Panc1 (cell line): ENCODE measurements at regions not wholly inside any gene's neighbourhood (a gene's known extent, or its start where the extent isn't known, plus 50 kb on each side); places are given as distances from the start of the nearest gene placed in this dataset.

Experiments used
- ATAC-seq: fragments of 200-7000 bp; cut with Tn5 transposase; 2 replicates; pipeline ENCODE4 v1.9.1; 2020; ENCODE audit warnings: mild to moderate bottlenecking, moderate library complexity
- BruUV-seq: library from RNA; stranded (reverse); fragments of 400-500 nt; replicated peaks from 2 replicates; lab custom pipeline; 2021; lab: Mats Ljungman, UMichigan
- CTCF ChIA-PET: fragments of 300-600 bp; sonication (Branson Sonifier 250); formaldehyde crosslinking; loops from one replicate; lab custom pipeline; 2022; ENCODE audit warnings: antibody characterized with exemption; lab: Charles Lee
- POLR2A ChIA-PET: fragments of 300-600 bp; sonication (Branson Sonifier 250); formaldehyde crosslinking; loops from one replicate; lab custom pipeline; 2022; ENCODE audit warnings: antibody characterized with exemption; lab: Charles Lee
- DNase-seq: peaks from one replicate; pipeline ENCODE4 v3.0.0-alpha.2; 2010; ENCODE audit warnings: low read depth, low spot score
- H3K27ac ChIP-seq: 2 replicates; pipeline ENCODE4 v1.5.1; 2011; ENCODE audit warnings: mild to moderate bottlenecking, low read length, inconsistent platforms
- H3K27me3 ChIP-seq: fragments of 200-500 bp; sonication (Bioruptor generic); 2 replicates; pipeline ENCODE4 v1.6.0; 2014; ENCODE audit warnings: low read length, inconsistent platforms; ENCODE audit not compliant: control insufficient read depth, insufficient read depth
- H3K36me3 ChIP-seq: fragments of 200-500 bp; sonication (Bioruptor generic); 2 replicates; pipeline ENCODE4 v1.5.1; 2014; ENCODE audit warnings: inconsistent platforms, mild to moderate bottlenecking, low read length, moderate library complexity; ENCODE audit not compliant: control insufficient read depth, insufficient read depth
- H3K4me1 ChIP-seq: 2 replicates; pipeline ENCODE4 v1.5.1; 2011; ENCODE audit warnings: inconsistent platforms, mild to moderate bottlenecking, low read length, moderate library complexity; ENCODE audit not compliant: control insufficient read depth, insufficient read depth
- H3K4me3 ChIP-seq, 2 experiments: 2 replicates each; pipeline ENCODE4 v1.5.1; 2011 to 2012; ENCODE audit warnings: low read depth in 2 of 2, low read length in 2 of 2, mild to moderate bottlenecking in 2 of 2, inconsistent platforms in 1 of 2, moderate library complexity in 1 of 2
- H3K9me3 ChIP-seq: fragments of 200-500 bp; sonication (Bioruptor generic); 2 replicates; pipeline ENCODE4 v1.5.1; 2014; ENCODE audit warnings: low read depth, mild to moderate bottlenecking, inconsistent platforms, low read length, moderate library complexity; ENCODE audit not compliant: control insufficient read depth, insufficient read depth
- POLR2AphosphoS5 ChIP-seq: IDR thresholded peaks from 2 replicates; pipeline ENCODE4 v1.6.1; 2012; ENCODE audit warnings: mild to moderate bottlenecking, low read depth, low read length, moderate library complexity
- SIN3A ChIP-seq: IDR thresholded peaks from 2 replicates; pipeline ENCODE4 v1.6.1; 2012; ENCODE audit warnings: low read depth, mild to moderate bottlenecking, low read length, moderate library complexity, borderline replicate concordance; ENCODE audit not compliant: insufficient read depth
- TCF7L2 ChIP-seq: IDR thresholded peaks from 2 replicates; pipeline ENCODE4 v1.6.1; 2011; ENCODE audit warnings: mild to moderate bottlenecking, low read depth, low read length, inconsistent platforms
- in situ Hi-C: cut with HindIII; loops from 2 replicates; pipeline ENCODE4 v1.10.0; 2016; ENCODE audit warnings: low sequenced_read_pairs, low pct_unique_long_range_greater_than_20kb
- intact Hi-C: fragments of 100-400 bp; cut with micrococcal nuclease; formaldehyde crosslinking; loops from one replicate; pipeline ENCODE4 v1.10.0; 2022; ENCODE audit not compliant: unreplicated experiment
- TF ChIP-seq, protein P1 (sequence below): fragments of 450-650 bp; IDR thresholded peaks from 2 replicates; pipeline ENCODE4 v1.5.1; 2017; ENCODE audit warnings: mild to moderate bottlenecking
- TF ChIP-seq, protein P2 (sequence below), 2 experiments: IDR thresholded peaks; 2 replicates each; pipeline ENCODE4 v1.6.1; 2011 to 2012; ENCODE audit warnings: low read depth in 2 of 2, control low read depth in 1 of 2, low read length in 1 of 2, mild to moderate bottlenecking in 1 of 2, moderate library complexity in 1 of 2; ENCODE audit not compliant: insufficient read depth in 1 of 2

DNA sequence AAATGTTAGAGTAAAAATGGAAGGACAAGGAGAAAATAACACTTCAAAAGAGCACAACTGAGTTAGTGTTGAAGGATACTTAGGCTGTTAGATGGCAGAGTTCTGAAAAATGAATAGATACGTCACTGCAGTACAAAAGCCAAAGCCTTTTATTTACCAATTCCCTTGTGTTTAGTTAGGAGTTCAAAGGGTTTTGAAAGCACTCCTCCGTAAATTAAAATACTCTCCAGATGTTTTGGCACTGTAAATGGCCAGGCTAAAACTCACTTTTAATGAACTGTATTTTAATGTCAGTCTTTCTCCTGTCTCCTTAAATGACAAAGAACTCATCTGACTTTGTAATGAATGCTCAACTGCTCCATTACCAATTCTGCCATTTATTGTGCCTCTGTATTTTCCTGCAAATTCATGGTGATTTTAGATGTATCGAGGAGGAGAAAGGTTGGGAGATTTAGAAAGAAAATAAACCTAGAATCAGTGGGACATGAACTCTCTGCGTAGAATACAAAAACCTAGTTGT, 1727.2 kb downstream of the MAT2B start:
- in situ Hi-C loops, result no loop called here
- no TSS peak for BruUV-seq
- no peak for ATAC-seq
- ChIA-PET CTCF (no interaction called here), POLR2A (no interaction called here)
- no peak for DNase-seq
- H3K36me3 ChIP-seq, result no peaks in the 10 kb centered on the region
- H3K4me1 ChIP-seq, result no peaks in the 10 kb centered on the region
- H3K4me3 ChIP-seq, result no peak overlapping the region
- TF ChIP-seq TCF7L2, result no peak
- TF ChIP-seq SIN3A, result no peak
- H3K9me3 ChIP-seq, result no peaks in the 10 kb centered on the region
- H3K27ac ChIP-seq, result no peak overlapping the region
- H3K27me3 ChIP-seq, result no peaks in the 10 kb centered on the region
- intact Hi-C loops, result no loop called here

GRCh38 chr5:165241811-165242210, 1736.4 kb downstream of the MAT2B start:
- Histone ChIP-seq H3K36me3 (no peaks in the 10 kb centered on the region), H3K27me3 (no peaks in the 10 kb centered on the region), H3K4me3 (no peak overlapping the region), H3K4me1 (no peaks in the 10 kb centered on the region), H3K27ac (no peak overlapping the region), H3K9me3 (no peaks in the 10 kb centered on the region)
- in situ Hi-C loops, result no loop called here
- ChIA-PET POLR2A (no interaction called here), CTCF (no interaction called here)
- BruUV-seq, result no TSS peak
- intact Hi-C loops, result no loop called here
- DNase-seq (no peak), ATAC-seq (no peak)
- TF ChIP-seq, protein P1, sequence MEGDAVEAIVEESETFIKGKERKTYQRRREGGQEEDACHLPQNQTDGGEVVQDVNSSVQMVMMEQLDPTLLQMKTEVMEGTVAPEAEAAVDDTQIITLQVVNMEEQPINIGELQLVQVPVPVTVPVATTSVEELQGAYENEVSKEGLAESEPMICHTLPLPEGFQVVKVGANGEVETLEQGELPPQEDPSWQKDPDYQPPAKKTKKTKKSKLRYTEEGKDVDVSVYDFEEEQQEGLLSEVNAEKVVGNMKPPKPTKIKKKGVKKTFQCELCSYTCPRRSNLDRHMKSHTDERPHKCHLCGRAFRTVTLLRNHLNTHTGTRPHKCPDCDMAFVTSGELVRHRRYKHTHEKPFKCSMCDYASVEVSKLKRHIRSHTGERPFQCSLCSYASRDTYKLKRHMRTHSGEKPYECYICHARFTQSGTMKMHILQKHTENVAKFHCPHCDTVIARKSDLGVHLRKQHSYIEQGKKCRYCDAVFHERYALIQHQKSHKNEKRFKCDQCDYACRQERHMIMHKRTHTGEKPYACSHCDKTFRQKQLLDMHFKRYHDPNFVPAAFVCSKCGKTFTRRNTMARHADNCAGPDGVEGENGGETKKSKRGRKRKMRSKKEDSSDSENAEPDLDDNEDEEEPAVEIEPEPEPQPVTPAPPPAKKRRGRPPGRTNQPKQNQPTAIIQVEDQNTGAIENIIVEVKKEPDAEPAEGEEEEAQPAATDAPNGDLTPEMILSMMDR, result no peak
- TF ChIP-seq, protein P2, sequence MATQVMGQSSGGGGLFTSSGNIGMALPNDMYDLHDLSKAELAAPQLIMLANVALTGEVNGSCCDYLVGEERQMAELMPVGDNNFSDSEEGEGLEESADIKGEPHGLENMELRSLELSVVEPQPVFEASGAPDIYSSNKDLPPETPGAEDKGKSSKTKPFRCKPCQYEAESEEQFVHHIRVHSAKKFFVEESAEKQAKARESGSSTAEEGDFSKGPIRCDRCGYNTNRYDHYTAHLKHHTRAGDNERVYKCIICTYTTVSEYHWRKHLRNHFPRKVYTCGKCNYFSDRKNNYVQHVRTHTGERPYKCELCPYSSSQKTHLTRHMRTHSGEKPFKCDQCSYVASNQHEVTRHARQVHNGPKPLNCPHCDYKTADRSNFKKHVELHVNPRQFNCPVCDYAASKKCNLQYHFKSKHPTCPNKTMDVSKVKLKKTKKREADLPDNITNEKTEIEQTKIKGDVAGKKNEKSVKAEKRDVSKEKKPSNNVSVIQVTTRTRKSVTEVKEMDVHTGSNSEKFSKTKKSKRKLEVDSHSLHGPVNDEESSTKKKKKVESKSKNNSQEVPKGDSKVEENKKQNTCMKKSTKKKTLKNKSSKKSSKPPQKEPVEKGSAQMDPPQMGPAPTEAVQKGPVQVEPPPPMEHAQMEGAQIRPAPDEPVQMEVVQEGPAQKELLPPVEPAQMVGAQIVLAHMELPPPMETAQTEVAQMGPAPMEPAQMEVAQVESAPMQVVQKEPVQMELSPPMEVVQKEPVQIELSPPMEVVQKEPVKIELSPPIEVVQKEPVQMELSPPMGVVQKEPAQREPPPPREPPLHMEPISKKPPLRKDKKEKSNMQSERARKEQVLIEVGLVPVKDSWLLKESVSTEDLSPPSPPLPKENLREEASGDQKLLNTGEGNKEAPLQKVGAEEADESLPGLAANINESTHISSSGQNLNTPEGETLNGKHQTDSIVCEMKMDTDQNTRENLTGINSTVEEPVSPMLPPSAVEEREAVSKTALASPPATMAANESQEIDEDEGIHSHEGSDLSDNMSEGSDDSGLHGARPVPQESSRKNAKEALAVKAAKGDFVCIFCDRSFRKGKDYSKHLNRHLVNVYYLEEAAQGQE (IDR thresholded peaks at IDR 0.05; ENCODE audit: insufficient read depth in 1 of 2, low read depth in 2 of 2, low read length in 1 of 2), result no peak
- TF ChIP-seq SIN3A (no peak), POLR2AphosphoS5 (no peak), TCF7L2 (no peak)

GRCh38 chr5:165242646-165243045, 1737.2 kb downstream of the MAT2B start:
- H3K4me3 ChIP-seq, result no peak overlapping the region
- POLR2A ChIA-PET, result no interaction called here
- DNase-seq (no peak), ATAC-seq (no peak)
- intact Hi-C loops, result no loop called here
- H3K27me3 ChIP-seq, result no peaks in the 10 kb centered on the region
- no peak overlapping the region for H3K27ac ChIP-seq
- no peaks in the 10 kb centered on the region for H3K9me3 ChIP-seq
- H3K4me1 ChIP-seq, result no peaks in the 10 kb centered on the region
- TF ChIP-seq TCF7L2, result no peak
- no peak for TF ChIP-seq SIN3A
- TF ChIP-seq, protein P2 (IDR thresholded peaks at IDR 0.05; ENCODE audit: insufficient read depth in 1 of 2, low read depth in 2 of 2, low read length in 1 of 2), result no peak
- no TSS peak for BruUV-seq
- CTCF ChIA-PET, result no interaction called here
- in situ Hi-C loops, result no loop called here
- no peaks in the 10 kb centered on the region for H3K36me3 ChIP-seq
